IMR-90 (cell line): ENCODE measurements at regions not wholly inside any gene's neighbourhood (a gene's known extent, or its start where the extent isn't known, plus 50 kb on each side); places are given as distances from the start of the nearest gene placed in this dataset.

Experiments used
- ATAC-seq: fragments of 200-7000 bp; cut with Tn5 transposase; 2 replicates; pipeline ENCODE4 v1.9.1; 2020; ENCODE audit warnings: low read depth, mild to moderate bottlenecking, moderate library complexity
- BruUV-seq: library from RNA; stranded (reverse); fragments of 400-500 nt; replicated peaks from 2 replicates; lab custom pipeline; 2021; lab: Mats Ljungman, UMichigan
- CTCF ChIA-PET: fragments of 300-600 bp; formaldehyde crosslinking; extraction: SDS; loops from one replicate; lab custom pipeline; 2021; ENCODE audit warnings: antibody characterized with exemption; lab: Yijun Ruan, JAX
- POLR2A ChIA-PET: fragments of 300-600 bp; sonication (Branson Sonifier 250); formaldehyde crosslinking; loops from one replicate; lab custom pipeline; 2022; ENCODE audit warnings: antibody characterized with exemption; ENCODE audit not compliant: unreplicated experiment; lab: Charles Lee
- DNase-seq: peaks from one replicate; pipeline ENCODE4 v3.0.0; 2013
- H2AFZ ChIP-seq: replicated peaks from 2 replicates; pipeline ENCODE3; 2013; ENCODE audit warnings: low read length, mild to moderate bottlenecking; ENCODE audit not compliant: poor library complexity
- H2AK5ac ChIP-seq: 2 replicates; pipeline ENCODE4 v1.6.1; 2013; ENCODE audit warnings: low read depth, low read length, inconsistent platforms
- H2AK9ac ChIP-seq: replicated peaks from 2 replicates; pipeline ENCODE3; 2013; ENCODE audit warnings: mild to moderate bottlenecking, low read depth, low read length, moderate library complexity; ENCODE audit not compliant: poor library complexity
- H2BK120ac ChIP-seq: 2 replicates; pipeline ENCODE4 v1.6.1; 2013; ENCODE audit warnings: low read depth, low read length, inconsistent platforms
- H2BK15ac ChIP-seq: 3 replicates; pipeline ENCODE4 v1.6.1; 2013; ENCODE audit warnings: low read depth, low read length, inconsistent platforms
- H2BK20ac ChIP-seq: 2 replicates; pipeline ENCODE4 v1.6.1; 2013; ENCODE audit warnings: low read depth, mild to moderate bottlenecking, inconsistent platforms, low read length, moderate library complexity
- H2BK5ac ChIP-seq: 2 replicates; pipeline ENCODE4 v1.6.1; 2013; ENCODE audit warnings: mild to moderate bottlenecking, low read depth, low read length, inconsistent platforms; ENCODE audit not compliant: poor library complexity, severe bottlenecking
- H3K14ac ChIP-seq: replicated peaks from 2 replicates; pipeline ENCODE4 v1.6.1; 2013; ENCODE audit warnings: low read depth, low read length, inconsistent platforms
- H3K18ac ChIP-seq: 2 replicates; pipeline ENCODE4 v1.6.1; 2013; ENCODE audit warnings: low read depth, low read length, control low read depth
- H3K23ac ChIP-seq: 2 replicates; pipeline ENCODE4 v1.6.1; 2013; ENCODE audit warnings: low read depth, low read length, inconsistent platforms
- H3K27ac ChIP-seq: 2 replicates; pipeline ENCODE4 v1.5.1; 2013; ENCODE audit warnings: mild to moderate bottlenecking, control low read depth, low read length; ENCODE audit not compliant: insufficient read depth
- H3K27me3 ChIP-seq: 2 replicates; pipeline ENCODE4 v1.6.1; 2013; ENCODE audit warnings: low read length; ENCODE audit not compliant: control insufficient read depth, insufficient read depth
- H3K36me3 ChIP-seq: 2 replicates; pipeline ENCODE4 v1.6.1; 2013; ENCODE audit warnings: low read length, mixed read lengths; ENCODE audit not compliant: control insufficient read depth, insufficient read depth
- H3K4ac ChIP-seq: 2 replicates; pipeline ENCODE4 v1.6.1; 2013; ENCODE audit warnings: low read depth, low read length, inconsistent platforms
- H3K4me1 ChIP-seq: 2 replicates; pipeline ENCODE4 v1.6.1; 2013; ENCODE audit warnings: low read length, mixed read lengths; ENCODE audit not compliant: control insufficient read depth, insufficient read depth
- H3K4me2 ChIP-seq: 2 replicates; pipeline ENCODE4 v1.6.1; 2013; ENCODE audit warnings: low read depth, mild to moderate bottlenecking, control low read depth, low read length, moderate library complexity
- H3K4me3 ChIP-seq: 2 replicates; pipeline ENCODE4 v1.5.1; 2013; ENCODE audit warnings: low read depth, mild to moderate bottlenecking, control low read depth, low read length, moderate library complexity; ENCODE audit not compliant: insufficient read depth
- H3K56ac ChIP-seq: 2 replicates; pipeline ENCODE4 v1.6.1; 2013; ENCODE audit warnings: low read length, inconsistent platforms; ENCODE audit not compliant: insufficient read depth; ENCODE audit errors: extremely low read depth
- H3K79me1 ChIP-seq, 2 experiments: 2 replicates each; pipeline ENCODE4 v1.6.1; 2013; ENCODE audit warnings: low read length in 2 of 2, inconsistent platforms in 1 of 2, low read depth in 1 of 2
- H3K9ac ChIP-seq: 2 replicates; pipeline ENCODE4 v1.6.1; 2013; ENCODE audit warnings: low read depth, low read length, control low read depth
- H3K9me1 ChIP-seq: 2 replicates; pipeline ENCODE4 v1.6.1; 2013; ENCODE audit warnings: low read length, inconsistent platforms; ENCODE audit not compliant: insufficient read depth
- H3K9me3 ChIP-seq: 2 replicates; pipeline ENCODE4 v1.6.1; 2013; ENCODE audit warnings: low read length; ENCODE audit not compliant: control insufficient read depth, insufficient read depth
- H4K20me1 ChIP-seq: 2 replicates; pipeline ENCODE4 v1.6.1; 2013; ENCODE audit warnings: low read length, inconsistent platforms; ENCODE audit not compliant: insufficient read depth
- H4K5ac ChIP-seq: 2 replicates; pipeline ENCODE4 v1.6.1; 2013; ENCODE audit warnings: mild to moderate bottlenecking, low read depth, low read length, control low read depth
- H4K8ac ChIP-seq, 2 experiments: 2 replicates each; pipeline ENCODE4 v1.6.1; 2013; ENCODE audit warnings: low read depth in 2 of 2, low read length in 2 of 2, control low read depth in 1 of 2, inconsistent platforms in 1 of 2
- H4K91ac ChIP-seq: 2 replicates; pipeline ENCODE4 v1.6.1; 2013; ENCODE audit warnings: low read depth, low read length, inconsistent platforms; ENCODE audit not compliant: insufficient read depth
- MAFK ChIP-seq: IDR thresholded peaks from 2 replicates; pipeline ENCODE4 v1.6.1; 2012; ENCODE audit warnings: low read depth, low read length, improper control_type of control experiment
- MXI1 ChIP-seq: IDR thresholded peaks from 2 replicates; pipeline ENCODE4 v1.6.1; 2012; ENCODE audit warnings: low read depth, mild to moderate bottlenecking, low read length, moderate library complexity, borderline replicate concordance
- NFE2L2 ChIP-seq: fragments of 150-350 bp; IDR thresholded peaks from 2 replicates; pipeline ENCODE4 v1.6.1; 2016; ENCODE audit warnings: low read depth, mild to moderate bottlenecking, low read length
- POLR2A ChIP-seq: IDR thresholded peaks from 2 replicates; pipeline ENCODE4 v1.6.1; 2012; ENCODE audit warnings: mild to moderate bottlenecking, low read depth, low read length
- WGBS, 2 experiments: methylation state at CpG; one replicate each; pipeline versions ENCODE4 v1.1.5 to v1.1.7; 2013; ENCODE audit warnings: missing lambda C conversion rate in 2 of 2; ENCODE audit not compliant: insufficient read length in 1 of 2; ENCODE audit errors: extremely low coverage in 2 of 2; 5-methylcytosine and 5-hydroxymethylcytosine counted together
- dilution Hi-C: fragments of 300-500 bp; cut with HindIII; formaldehyde crosslinking; loops from one replicate; pipeline ENCODE4 v1.14.3; 2018; ENCODE audit warnings: low sequenced_read_pairs; ENCODE audit not compliant: unreplicated experiment
- in situ Hi-C: fragments of 300-500 bp; cut with MboI; formaldehyde crosslinking; loops from 3 replicates; pipeline ENCODE4 v1.14.3; 2019; ENCODE audit warnings: low sequenced_read_pairs, inconsistent platforms, mixed read lengths
- intact Hi-C: fragments of 100-400 bp; cut with micrococcal nuclease; formaldehyde crosslinking; loops from 2 replicates; pipeline ENCODE4 v1.10.0; 2022
- TF ChIP-seq, protein P1 (sequence below): conservative IDR thresholded peaks from 2 replicates; pipeline ENCODE4 v1.5.1; 2012; ENCODE audit warnings: mild to moderate bottlenecking, low read depth, low read length, improper control_type of control experiment

DNA sequence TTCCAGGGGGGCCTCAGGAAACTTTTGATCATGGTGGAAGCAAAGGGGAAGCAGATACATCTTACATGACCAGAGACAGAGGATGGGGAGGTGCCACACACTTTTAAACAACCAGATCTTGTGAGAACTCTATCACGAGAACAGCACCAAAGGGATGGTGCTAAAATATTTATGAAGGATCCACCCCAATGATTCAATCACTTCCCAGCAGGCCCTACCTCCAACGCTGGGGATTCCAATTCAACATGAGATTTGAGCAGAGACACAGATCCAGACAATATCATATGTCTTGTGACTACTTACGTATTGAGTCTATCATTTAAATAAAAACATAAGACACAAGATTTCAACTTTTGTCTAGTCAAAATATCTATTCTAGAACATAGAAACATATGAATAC is 351.9 kb downstream of the EPM2A start:
- H4K5ac ChIP-seq = no peak overlapping the region
- ChIA-PET POLR2A (no interaction called here), CTCF (no interaction called here)
- H3K9me3 ChIP-seq = no peaks in the 10 kb centered on the region
- no peak overlapping the region for H4K91ac ChIP-seq
- H2AFZ ChIP-seq = no peak overlapping the region
- H2BK20ac ChIP-seq = no peak overlapping the region
- in situ Hi-C loops = no loop called here
- DNase-seq = no peak
- no peak overlapping the region for H4K8ac ChIP-seq
- H2BK5ac ChIP-seq = no peak overlapping the region
- H3K27ac ChIP-seq = no peak overlapping the region
- no peak overlapping the region for H3K23ac ChIP-seq
- dilution Hi-C loops = no loop called here
- H3K4ac ChIP-seq = no peak overlapping the region
- H3K27me3 ChIP-seq = peaks cover 3% of the 10 kb centered on the region; the same call in 1 of the 2 replicates
- H2BK15ac ChIP-seq = no peak overlapping the region
- no peak for ATAC-seq
- TF ChIP-seq POLR2A = no peak
- TF ChIP-seq, protein P1, sequence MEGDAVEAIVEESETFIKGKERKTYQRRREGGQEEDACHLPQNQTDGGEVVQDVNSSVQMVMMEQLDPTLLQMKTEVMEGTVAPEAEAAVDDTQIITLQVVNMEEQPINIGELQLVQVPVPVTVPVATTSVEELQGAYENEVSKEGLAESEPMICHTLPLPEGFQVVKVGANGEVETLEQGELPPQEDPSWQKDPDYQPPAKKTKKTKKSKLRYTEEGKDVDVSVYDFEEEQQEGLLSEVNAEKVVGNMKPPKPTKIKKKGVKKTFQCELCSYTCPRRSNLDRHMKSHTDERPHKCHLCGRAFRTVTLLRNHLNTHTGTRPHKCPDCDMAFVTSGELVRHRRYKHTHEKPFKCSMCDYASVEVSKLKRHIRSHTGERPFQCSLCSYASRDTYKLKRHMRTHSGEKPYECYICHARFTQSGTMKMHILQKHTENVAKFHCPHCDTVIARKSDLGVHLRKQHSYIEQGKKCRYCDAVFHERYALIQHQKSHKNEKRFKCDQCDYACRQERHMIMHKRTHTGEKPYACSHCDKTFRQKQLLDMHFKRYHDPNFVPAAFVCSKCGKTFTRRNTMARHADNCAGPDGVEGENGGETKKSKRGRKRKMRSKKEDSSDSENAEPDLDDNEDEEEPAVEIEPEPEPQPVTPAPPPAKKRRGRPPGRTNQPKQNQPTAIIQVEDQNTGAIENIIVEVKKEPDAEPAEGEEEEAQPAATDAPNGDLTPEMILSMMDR = no peak
- no peak for TF ChIP-seq NFE2L2
- TF ChIP-seq MXI1 = no peak
- no peak for TF ChIP-seq MAFK
- H3K79me1 ChIP-seq = no peaks in the 10 kb centered on the region
- H3K56ac ChIP-seq = no peak overlapping the region
- no peak overlapping the region for H3K4me3 ChIP-seq
- H3K36me3 ChIP-seq = no peaks in the 10 kb centered on the region
- no peak overlapping the region for H3K4me2 ChIP-seq
- H3K14ac ChIP-seq = no peak overlapping the region
- no peak overlapping the region for H2AK9ac ChIP-seq
- no peaks in the 10 kb centered on the region for H4K20me1 ChIP-seq
- H2AK5ac ChIP-seq = no peak overlapping the region
- H3K9ac ChIP-seq = no peak overlapping the region
- H2BK120ac ChIP-seq = no peak overlapping the region
- 33% methylated on average over 1 of the region's 3 CpGs; no CpG with 5 or more reads in 1 of the 2 experiments for WGBS, 2 experiments
- BruUV-seq = no TSS peak
- H3K9me1 ChIP-seq = no peaks in the 10 kb centered on the region
- no peaks in the 10 kb centered on the region for H3K4me1 ChIP-seq
- intact Hi-C loops = no loop called here
- H3K18ac ChIP-seq = no peak overlapping the region
